ENCODE measurements at regions not wholly inside any gene's neighbourhood (a gene's known extent, or its start where the extent isn't known, plus 50 kb on each side); places are given as distances from the start of the nearest gene placed in this dataset.

- TF ChIP-seq CTCF (optimal IDR thresholded peaks at IDR 0.05 in 1 of 3, IDR thresholded peaks at IDR 0.05 in 1 of 3, conservative IDR thresholded peaks at IDR 0.05 in 1 of 3; ENCODE audit: extremely low read depth in 1 of 3, insufficient read depth in 2 of 3, low read length in 3 of 3) (no peak), EZH2 (IDR thresholded peaks at IDR 0.05; ENCODE audit: low read length) (no peak)
These were observed 143.4 kb downstream of the ATPSCKMT start for GRCh38 chr5:10106285-10106684.
